Uterus (tissue), 3 donors: ENCODE measurements at regions not wholly inside any gene's neighbourhood (a gene's known extent, or its start where the extent isn't known, plus 50 kb on each side); places are given as distances from the start of the nearest gene placed in this dataset.

Experiments used
- DNase-seq, 2 donors: peaks; one replicate each; pipeline ENCODE4 v3.0.0-alpha.2; 2019 to 2020
- H3K27ac ChIP-seq, 2 donors: fragments of 200-600 bp; sonication (generic); 1 replicate in 1 of 2; 2 replicates in 1 of 2; pipeline ENCODE4 v1.5.1; 2016 to 2018
- H3K27me3 ChIP-seq, 2 donors: fragments of 200-600 bp; sonication (generic); one replicate each; pipeline ENCODE4 v1.5.1; 2018 to 2019; ENCODE audit warnings: control low read depth in 1 of 2
- H3K36me3 ChIP-seq, 2 donors: fragments of 200-600 bp; sonication (generic); one replicate each; pipeline ENCODE4 v1.5.1; 2019; ENCODE audit warnings: control low read depth in 1 of 2
- H3K4me1 ChIP-seq, 2 donors: fragments of 200-600 bp; sonication (generic); one replicate each; pipeline ENCODE4 v1.5.1; 2018 to 2019; ENCODE audit warnings: control low read depth in 1 of 2
- H3K4me3 ChIP-seq, 2 donors: fragments of 200-600 bp; sonication (generic); 1 replicate in 1 of 2; 2 replicates in 1 of 2; pipeline ENCODE4 v1.5.1; 2018 to 2019; ENCODE audit warnings: mild to moderate bottlenecking in 1 of 2
- H3K9me3 ChIP-seq, 2 donors: fragments of 200-600 bp; sonication (generic); one replicate each; pipeline ENCODE4 v1.5.1; 2019; ENCODE audit warnings: control low read depth in 1 of 2
- POLR2A ChIP-seq, 2 donors: fragments of 450-650 bp; IDR thresholded peaks; one replicate each; pipeline ENCODE4 v1.6.1; 2016; ENCODE audit warnings: antibody characterized with exemption in 2 of 2, mild to moderate bottlenecking in 1 of 2, moderate library complexity in 1 of 2
- intact Hi-C: fragments of 100-400 bp; cut with DNase I; formaldehyde crosslinking; loops from one replicate; pipeline ENCODE4 v1.15.1; 2023; ENCODE audit warnings: low total_unique reads
- TF ChIP-seq, protein P1 (sequence below), 4 experiments: fragments of 200-600 bp in 2 of 4; fragments of 450-650 bp in 2 of 4; sonication (generic) in 2 of 4; IDR thresholded peaks; one replicate each; pipeline ENCODE4 v1.5.1; 2016 to 2019; ENCODE audit warnings: antibody characterized with exemption in 4 of 4, mild to moderate bottlenecking in 2 of 4, moderate library complexity in 1 of 4
- donor health status: DM: yes; HTN: yes; CAD: no.

DNA sequence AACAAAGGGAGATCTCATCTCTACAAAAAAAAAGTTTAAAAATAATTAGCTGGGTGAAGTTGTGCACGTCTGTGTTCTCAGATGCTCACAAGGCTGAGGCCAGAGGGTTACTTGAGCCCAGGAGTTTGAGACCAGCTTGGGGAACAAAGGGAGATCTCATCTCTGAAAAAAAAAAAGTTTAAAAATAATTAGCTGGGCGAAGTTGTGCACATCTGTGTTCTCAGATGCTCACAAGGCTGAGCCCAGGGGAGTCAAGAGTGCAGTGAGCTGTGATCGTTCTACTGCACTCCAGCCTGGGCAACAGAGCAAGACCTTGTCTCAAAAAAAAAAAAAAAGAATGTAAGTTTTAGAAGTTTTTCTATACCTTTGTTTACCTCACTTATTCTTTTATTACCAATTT lies 127.3 kb downstream of the FGF9 start:
- TF ChIP-seq POLR2A (IDR thresholded peaks at IDR 0.05): no peak
- TF ChIP-seq, protein P1, sequence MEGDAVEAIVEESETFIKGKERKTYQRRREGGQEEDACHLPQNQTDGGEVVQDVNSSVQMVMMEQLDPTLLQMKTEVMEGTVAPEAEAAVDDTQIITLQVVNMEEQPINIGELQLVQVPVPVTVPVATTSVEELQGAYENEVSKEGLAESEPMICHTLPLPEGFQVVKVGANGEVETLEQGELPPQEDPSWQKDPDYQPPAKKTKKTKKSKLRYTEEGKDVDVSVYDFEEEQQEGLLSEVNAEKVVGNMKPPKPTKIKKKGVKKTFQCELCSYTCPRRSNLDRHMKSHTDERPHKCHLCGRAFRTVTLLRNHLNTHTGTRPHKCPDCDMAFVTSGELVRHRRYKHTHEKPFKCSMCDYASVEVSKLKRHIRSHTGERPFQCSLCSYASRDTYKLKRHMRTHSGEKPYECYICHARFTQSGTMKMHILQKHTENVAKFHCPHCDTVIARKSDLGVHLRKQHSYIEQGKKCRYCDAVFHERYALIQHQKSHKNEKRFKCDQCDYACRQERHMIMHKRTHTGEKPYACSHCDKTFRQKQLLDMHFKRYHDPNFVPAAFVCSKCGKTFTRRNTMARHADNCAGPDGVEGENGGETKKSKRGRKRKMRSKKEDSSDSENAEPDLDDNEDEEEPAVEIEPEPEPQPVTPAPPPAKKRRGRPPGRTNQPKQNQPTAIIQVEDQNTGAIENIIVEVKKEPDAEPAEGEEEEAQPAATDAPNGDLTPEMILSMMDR (IDR thresholded peaks at IDR 0.05): no peak
- intact Hi-C loops: no loop called here
- Histone ChIP-seq H3K36me3 (no peaks in the 10 kb centered on the region), H3K4me3 (no peak overlapping the region), H3K4me1 (no peaks in the 10 kb centered on the region), H3K9me3 (no peaks in the 10 kb centered on the region), H3K27ac (no peak overlapping the region), H3K27me3 (no peaks in the 10 kb centered on the region)
- DNase-seq: no peak

DNA sequence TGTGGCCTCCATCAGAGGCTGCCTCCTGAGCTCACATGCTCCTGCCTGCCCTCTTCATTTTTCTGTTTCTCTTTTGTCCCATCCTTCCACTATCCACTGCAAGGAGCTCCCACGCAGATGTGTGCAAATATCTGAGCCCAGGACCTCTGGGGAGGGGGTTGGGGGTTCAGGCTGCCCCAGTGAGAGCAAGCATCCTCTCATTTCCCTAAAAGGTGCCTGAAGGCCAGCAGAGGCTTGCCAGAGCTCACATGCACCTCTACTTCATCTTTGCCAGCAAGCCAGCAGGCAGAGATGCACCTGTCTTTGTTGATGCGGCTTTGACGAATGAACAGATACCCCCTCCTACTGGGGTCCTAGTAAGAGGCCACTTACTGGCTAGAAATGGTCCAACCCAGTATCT lies 128.8 kb downstream of the FGF9 start:
- Histone ChIP-seq H3K27ac (no peak overlapping the region), H3K4me3 (no peak overlapping the region), H3K9me3 (no peaks in the 10 kb centered on the region), H3K27me3 (no peaks in the 10 kb centered on the region), H3K36me3 (no peaks in the 10 kb centered on the region), H3K4me1 (no peaks in the 10 kb centered on the region)
- intact Hi-C loops: no loop called here
- TF ChIP-seq, protein P1 (IDR thresholded peaks at IDR 0.05): no peak
- no peak for TF ChIP-seq POLR2A (IDR thresholded peaks at IDR 0.05)
- DNase-seq: no peak

DNA sequence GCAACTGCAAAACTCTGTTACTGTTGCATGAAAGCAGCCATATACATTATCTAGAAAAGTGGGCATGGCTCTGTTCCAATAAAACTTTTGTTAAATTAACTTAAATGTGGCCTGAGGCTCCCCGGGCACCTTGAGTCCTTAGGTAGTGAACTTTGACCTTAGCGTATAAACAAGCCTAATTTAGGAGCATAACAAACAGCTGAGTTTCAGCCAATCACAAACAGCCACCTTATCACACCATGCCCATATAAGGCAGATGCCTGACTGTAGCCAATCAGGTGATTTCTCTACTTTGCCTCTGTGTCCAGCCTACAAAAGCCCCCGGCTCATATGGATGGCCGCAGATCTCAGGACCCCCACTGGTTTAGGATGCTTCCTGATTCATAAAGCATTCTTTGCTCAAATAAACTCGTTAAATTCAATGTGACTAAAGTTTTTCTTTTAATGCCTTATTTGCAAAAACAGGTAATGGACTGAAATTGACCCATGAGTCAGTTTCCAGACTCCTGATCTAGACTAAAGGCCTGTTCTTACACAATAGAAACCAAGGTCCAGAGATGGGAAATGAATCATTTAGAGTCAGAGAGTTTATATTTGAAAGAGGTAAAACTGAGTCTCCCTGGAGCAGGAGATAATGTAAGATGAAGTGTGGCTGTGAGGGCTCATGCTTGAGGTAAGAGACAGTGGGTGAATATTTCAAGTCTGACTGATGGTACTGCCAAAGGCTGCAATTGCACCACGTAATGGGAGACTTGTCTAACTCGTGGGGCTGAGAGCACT lies 130.2 kb downstream of the FGF9 start:
- no peaks in the 10 kb centered on the region for H3K27me3 ChIP-seq
- intact Hi-C loops: no loop called here
- DNase-seq: no peak

DNA sequence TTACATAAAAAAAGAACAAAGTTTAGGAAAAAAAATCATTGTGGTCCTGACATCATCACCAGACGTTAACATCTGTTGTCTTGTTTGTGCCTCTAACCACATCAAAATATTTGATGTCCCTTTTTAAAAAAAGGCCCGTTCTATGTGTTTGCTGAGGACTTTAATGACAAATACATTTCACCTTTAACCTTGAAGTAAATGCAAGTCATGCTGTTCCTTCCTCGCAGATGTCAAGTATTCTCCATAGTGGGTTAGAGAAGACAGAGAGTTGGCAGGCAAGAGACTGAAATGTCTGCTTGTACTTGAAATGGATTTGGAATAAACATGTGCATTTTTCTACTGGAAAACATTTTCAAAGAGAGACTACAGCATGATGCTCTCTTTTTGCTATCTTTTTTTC lies 134.9 kb downstream of the FGF9 start:
- no peaks in the 10 kb centered on the region for H3K4me1 ChIP-seq

More for the DNA sequence above, 130.2 kb downstream of the FGF9 start:
- H3K9me3 ChIP-seq: no peaks in the 10 kb centered on the region
- H3K27ac ChIP-seq: no peak overlapping the region
- no peaks in the 10 kb centered on the region for H3K36me3 ChIP-seq
- H3K4me1 ChIP-seq: no peaks in the 10 kb centered on the region
- no peak overlapping the region for H3K4me3 ChIP-seq
- TF ChIP-seq POLR2A (IDR thresholded peaks at IDR 0.05): no peak
- TF ChIP-seq, protein P1 (IDR thresholded peaks at IDR 0.05): no peak

DNA sequence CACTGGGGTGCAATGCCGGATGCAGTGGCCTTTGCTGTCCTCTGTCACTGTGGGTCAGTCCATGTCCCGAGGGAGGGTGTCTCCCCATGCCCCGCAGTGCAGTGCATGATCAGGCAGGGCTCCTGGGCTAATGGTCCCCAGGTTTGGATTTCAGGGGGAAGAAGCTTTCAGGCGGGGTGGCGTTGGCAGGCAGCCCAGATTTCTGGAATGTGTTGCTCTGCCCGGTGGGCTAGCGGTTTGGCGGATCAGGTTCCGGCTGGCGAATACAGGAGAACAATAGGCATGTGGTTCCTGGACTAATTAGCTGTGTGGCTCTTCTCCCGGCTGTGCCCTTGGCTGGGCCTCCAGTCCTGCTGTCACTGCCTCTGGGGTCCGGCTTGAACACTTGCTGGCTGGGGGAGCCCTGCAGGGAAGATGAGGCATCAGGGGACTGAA lies 141.3 kb downstream of the FGF9 start:
- H3K4me1 ChIP-seq: no peaks in the 10 kb centered on the region
- no peaks in the 10 kb centered on the region for H3K27me3 ChIP-seq
- H3K36me3 ChIP-seq: no peaks in the 10 kb centered on the region
- intact Hi-C loops: no loop called here
- H3K4me3 ChIP-seq: no peak overlapping the region
- TF ChIP-seq POLR2A (IDR thresholded peaks at IDR 0.05): no peak
- TF ChIP-seq, protein P1 (IDR thresholded peaks at IDR 0.05): no peak
- DNase-seq: no peak
- no peaks in the 10 kb centered on the region for H3K9me3 ChIP-seq
- no peak overlapping the region for H3K27ac ChIP-seq

More for the DNA sequence above, 134.9 kb downstream of the FGF9 start:
- DNase-seq: no peak
- Histone ChIP-seq H3K27ac (no peak overlapping the region), H3K36me3 (no peaks in the 10 kb centered on the region), H3K9me3 (no peaks in the 10 kb centered on the region), H3K4me3 (no peak overlapping the region), H3K27me3 (no peaks in the 10 kb centered on the region)
- intact Hi-C loops: no loop called here
- TF ChIP-seq POLR2A (IDR thresholded peaks at IDR 0.05): no peak
- TF ChIP-seq, protein P1 (IDR thresholded peaks at IDR 0.05): no peak
